AG10803 (cell line): ENCODE measurements at regions not wholly inside any gene's neighbourhood (a gene's known extent, or its start where the extent isn't known, plus 50 kb on each side); places are given as distances from the start of the nearest gene placed in this dataset.
"Not testable (repeated sequence)": the region's sequence is repeated elsewhere in the genome, so short reads cannot be mapped to it uniquely, and the experiment has no call there.

Experiments used
- DNase-seq: peaks from one replicate; pipeline ENCODE4 v3.0.0; 2010; ENCODE audit warnings: low read depth
- H3K4me3 ChIP-seq: 2 replicates; pipeline ENCODE4 v1.5.1; 2011; ENCODE audit warnings: mild to moderate bottlenecking, low read length, control low read depth
- CTCF ChIP-seq: conservative IDR thresholded peaks from 2 replicates; pipeline ENCODE4 v1.5.1; 2011; ENCODE audit warnings: mild to moderate bottlenecking, low read length, control low read depth, inconsistent platforms

- TF ChIP-seq CTCF: no peak
- no peak for DNase-seq
Measured at GRCh38 chrX:97909245-97909644, 1025.5 kb downstream of the RPA4 start.

GRCh38 chrX:97915390-97915789 lies 1031.7 kb downstream of the RPA4 start:
- not testable (repeated sequence) for H3K4me3 ChIP-seq

More at GRCh38 chrX:97909245-97909644, 1025.5 kb downstream of the RPA4 start:
- no peak overlapping the region for H3K4me3 ChIP-seq

GRCh38 chrX:97921223-97921622 lies 1037.5 kb downstream of the RPA4 start:
- H3K4me3 ChIP-seq, DNase-seq: not testable (repeated sequence)

More at GRCh38 chrX:97915390-97915789, 1031.7 kb downstream of the RPA4 start:
- DNase-seq: not testable (repeated sequence)

DNA sequence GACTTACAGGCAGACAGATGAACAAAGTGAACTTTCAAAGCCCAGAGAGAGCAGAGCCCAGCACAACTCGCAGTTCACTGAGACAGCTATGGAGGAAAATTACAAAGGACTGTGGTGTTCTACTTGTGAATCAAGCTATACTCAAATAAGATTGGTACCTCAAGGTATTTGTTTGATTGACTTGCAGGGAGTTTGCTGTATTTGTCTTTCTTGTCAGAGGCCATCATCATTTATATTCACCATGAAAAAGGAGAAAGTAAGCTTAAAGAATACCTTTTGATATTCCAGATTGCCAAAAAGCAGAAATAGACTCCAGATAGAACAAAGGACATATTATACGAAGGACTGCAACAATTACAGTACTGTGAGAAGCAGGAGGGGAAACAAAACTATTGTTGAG lies 1047.9 kb downstream of the RPA4 start:
- no peak overlapping the region for H3K4me3 ChIP-seq
- TF ChIP-seq CTCF: no peak
- no peak for DNase-seq

DNA sequence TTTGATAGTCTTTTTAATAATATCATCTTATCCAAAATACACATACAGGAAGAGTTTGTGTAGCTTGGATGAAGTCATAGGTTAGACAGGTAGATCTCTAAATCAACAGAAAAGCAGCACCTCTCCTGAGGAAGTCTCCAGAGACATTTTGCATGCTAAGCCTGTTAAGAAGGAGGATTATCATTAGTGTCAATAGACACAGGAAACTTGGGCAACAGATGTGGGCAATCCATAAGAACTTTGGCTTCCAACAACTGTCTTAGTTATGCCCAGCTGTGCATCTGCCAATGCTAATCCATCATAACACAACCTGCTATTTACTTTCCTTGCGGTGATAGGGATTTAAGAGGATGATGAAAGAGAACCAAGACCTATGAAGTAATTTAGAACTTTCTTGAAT lies 1052.6 kb downstream of the RPA4 start:
- DNase-seq: no peak
- H3K4me3 ChIP-seq: no peak overlapping the region
- no peak for TF ChIP-seq CTCF

GRCh38 chrX:97938706-97939105 lies 1055.0 kb downstream of the RPA4 start:
- TF ChIP-seq CTCF: no peak
- peak; percentile 1 for DNase-seq
- no peak overlapping the region for H3K4me3 ChIP-seq

DNA sequence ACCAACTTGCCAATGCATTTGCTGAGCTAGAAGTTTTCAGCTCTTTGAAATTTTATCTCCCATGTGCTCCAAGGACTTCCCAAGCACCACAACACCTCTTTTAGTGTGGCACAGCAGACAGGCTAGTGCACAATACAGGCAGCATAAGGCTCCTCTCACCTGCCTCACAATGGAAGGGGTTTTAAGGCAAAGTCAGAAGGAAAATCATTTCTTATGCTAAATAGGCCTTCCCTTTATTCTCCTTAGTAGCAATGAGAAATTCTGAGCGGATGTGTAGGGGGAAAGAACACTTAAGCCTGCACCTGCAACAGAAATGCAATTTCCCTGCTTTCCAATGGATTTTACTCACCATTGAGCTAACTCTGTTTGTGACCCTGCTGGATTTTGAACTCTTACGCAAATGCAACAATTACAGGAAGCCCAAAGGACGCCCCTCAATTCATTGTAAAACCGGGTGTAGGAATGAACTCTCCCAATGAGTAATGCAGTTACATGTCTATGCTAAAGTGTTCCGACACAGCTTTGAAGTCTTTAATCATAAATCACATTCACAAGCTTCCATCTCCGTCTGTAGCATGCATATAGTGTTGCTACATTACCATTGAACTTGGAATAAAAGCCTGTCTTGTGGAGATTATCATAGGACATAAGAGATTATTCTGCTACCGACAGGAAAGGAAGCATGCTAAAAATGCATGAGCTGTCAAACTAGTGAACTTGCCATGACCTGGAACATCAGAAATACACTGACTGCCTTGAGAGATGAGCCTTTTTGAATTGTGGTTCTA lies 1084.9 kb downstream of the RPA4 start:
- no peak for TF ChIP-seq CTCF
- no peak for DNase-seq
- no peak overlapping the region for H3K4me3 ChIP-seq

- DNase-seq: no peak
- H3K4me3 ChIP-seq: no peak overlapping the region
- no peak for TF ChIP-seq CTCF
Measured at GRCh38 chrX:97984641-97985040, 1100.9 kb downstream of the RPA4 start.
